HG03342 (cell line): ENCODE measurements at regions not wholly inside any gene's neighbourhood (a gene's known extent, or its start where the extent isn't known, plus 50 kb on each side); places are given as distances from the start of the nearest gene placed in this dataset.

Experiments
- ATAC-seq: cut with Tn5 transposase; IDR thresholded peaks from one replicate; pipeline ENCODE4 v1.9.1; 2021; ENCODE audit warnings: mild to moderate bottlenecking, moderate library complexity; ENCODE audit not compliant: unreplicated experiment

DNA sequence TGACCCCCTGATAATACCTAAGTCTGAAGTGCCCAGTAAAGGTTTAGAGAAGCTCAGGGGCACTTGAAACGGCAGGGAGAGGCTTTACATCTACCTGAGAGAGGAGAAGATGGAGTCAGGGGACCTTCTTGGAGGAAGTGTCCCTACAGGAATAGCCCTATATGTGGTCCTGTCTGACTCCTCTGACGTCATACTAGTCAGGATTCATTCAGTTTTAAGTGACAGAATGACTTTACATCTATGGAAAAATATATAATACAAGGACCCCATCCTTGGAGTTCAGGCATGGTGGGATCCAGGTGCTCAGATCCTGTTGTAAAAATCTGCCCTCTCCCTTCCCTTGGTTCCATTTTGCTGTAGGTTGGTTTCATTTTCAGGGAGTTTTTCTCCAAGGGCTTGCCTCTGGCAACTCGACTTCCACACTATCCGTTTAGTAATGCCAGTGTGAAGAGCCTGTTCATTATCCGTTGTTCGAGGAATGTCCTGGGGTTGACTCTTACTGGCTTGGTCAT is 205.6 kb downstream of the IRF8 start:
- no peak for ATAC-seq

DNA sequence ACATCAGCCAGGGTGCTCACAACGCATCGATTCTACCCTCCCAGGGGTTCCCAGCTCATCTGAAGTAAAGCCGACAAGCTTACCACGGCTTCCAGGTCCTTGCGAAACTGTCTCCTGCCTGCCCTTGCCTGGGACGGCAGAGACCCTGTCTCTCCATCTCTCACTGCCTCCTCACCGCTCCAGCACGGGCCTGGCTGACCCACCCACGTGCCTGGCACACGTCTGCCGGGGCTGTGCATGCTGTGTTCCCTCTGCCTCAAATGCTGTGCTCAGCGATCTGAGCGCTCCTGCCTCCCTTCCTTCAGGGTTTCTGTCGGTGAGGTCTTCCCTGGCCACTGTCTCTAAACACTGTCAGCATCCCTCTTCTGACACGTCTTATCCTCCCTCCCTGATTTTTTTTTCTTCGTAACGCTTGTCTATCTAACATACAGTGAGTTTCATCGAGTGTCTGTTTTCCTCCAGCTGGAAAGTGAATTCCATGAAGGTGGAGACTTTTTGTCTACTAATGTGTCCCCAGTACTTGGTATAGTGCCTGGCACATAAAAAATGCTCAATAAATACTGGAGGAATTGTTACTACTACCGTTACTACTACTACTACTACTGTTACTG is 208.4 kb downstream of the IRF8 start:
- ATAC-seq = no peak

DNA sequence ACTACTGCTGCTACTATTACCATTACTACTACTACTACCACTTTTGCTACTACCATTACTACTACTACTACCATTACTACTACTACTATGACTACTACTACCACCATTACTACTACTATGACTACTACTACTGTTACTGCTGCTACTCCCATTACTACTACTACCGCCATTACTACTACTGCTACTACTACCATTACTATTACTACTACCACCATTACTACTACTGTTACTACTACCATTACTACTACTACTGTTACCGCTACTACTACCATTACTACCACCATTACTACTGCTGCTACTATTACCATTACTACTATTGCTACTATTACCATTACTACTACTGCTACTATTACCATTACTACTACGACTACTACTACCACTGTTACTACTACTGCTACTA is 209.1 kb downstream of the IRF8 start:
- no peak for ATAC-seq

DNA sequence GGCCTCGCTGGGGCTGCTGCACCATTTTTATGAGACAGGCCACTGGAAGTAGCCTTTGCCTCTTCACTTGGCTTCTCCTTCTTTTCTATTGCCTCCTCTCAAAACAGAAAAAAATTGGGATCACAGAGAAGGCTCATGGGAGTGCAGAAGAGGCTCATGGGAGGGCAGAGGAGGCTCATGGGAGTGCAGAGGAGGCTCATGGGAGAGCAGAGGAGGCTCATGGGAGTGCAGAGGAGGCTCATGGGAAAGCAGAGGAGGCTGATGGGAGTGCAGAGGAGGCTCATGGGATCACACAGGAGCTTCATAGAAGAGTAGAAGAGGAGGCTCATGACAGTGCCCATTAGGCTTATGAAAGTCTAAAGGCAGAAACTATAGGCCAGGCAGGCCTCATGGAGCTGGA is 211.2 kb downstream of the IRF8 start:
- ATAC-seq = no peak

DNA sequence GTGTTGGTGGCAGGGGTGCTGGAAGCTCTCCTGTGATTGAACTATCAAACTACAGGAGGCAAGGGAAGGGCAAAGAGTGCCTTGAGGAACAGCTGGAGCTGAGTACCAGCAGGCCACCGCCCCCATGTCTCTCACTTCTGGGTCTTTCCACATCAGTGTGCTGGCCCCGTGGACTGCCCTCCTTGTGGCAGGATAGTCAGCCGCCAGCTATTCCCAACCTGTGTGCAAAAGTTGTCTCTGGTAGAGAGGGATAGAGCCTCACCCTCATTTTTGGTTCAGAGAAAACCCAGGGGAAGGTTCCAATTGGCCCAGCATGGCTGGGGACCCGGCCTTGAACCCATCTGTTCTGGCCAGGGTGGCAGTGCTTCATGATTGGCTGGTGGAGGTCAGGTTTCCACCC is 211.8 kb downstream of the IRF8 start:
- ATAC-seq = no peak

DNA sequence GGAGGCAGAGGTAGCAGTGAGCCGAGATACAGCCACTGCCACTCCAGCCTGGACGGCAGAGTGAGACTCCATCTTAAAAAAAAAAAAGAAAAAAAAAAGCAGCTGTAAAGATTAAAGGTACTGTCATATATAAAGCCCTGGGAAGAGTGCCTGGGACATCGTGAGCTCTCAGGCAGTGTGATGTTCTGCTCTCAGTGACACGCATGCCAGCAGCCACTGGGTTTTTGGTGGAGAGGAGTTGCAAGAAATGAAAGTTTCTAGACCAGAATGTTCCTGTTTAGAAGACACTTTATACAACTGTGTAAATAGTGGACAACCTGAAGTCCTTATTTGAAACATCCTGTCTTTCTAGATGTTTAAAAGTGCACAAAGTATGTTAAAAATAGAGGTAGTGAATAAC is 213.2 kb downstream of the IRF8 start:
- no peak for ATAC-seq

DNA sequence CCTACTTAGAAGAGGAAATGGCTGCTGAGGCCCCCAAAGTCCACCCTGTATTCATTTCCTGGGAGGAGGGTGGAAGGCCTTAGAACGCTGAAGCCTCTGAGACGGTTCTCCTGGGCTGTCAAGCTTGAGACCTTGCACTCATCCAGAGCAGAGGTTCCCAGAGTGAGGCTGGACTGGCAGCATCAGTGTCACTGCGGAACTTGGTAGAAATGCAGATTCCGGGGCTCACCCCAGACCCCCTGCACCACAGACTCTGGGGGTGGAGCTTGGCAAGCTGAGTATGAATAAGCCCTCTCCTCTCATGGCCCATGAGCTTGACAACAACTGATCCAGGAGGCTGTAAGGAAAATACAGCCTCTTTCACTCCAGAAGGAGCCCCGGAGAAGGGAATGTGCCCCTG is 218.3 kb downstream of the IRF8 start:
- ATAC-seq = no peak

DNA sequence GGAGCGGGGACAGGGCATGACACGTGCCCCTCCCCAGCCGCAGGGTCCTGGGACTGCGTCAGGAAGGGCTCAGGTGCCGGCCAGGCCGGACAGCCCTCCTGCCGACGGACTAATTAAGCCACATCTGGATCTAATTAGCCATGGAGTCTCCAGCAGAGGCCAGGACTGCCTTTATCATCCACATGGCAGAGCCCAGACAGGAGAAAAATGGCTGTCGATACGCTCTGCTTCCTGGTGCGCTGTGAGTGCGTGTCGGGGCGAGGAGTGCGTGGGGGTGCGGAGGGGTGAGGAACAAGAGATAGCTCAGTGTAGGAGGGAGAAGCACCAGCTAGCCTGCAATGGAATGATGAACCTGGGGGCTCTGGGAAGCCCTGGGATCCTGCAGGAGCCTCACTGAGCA is 218.8 kb downstream of the IRF8 start:
- ATAC-seq = no peak

DNA sequence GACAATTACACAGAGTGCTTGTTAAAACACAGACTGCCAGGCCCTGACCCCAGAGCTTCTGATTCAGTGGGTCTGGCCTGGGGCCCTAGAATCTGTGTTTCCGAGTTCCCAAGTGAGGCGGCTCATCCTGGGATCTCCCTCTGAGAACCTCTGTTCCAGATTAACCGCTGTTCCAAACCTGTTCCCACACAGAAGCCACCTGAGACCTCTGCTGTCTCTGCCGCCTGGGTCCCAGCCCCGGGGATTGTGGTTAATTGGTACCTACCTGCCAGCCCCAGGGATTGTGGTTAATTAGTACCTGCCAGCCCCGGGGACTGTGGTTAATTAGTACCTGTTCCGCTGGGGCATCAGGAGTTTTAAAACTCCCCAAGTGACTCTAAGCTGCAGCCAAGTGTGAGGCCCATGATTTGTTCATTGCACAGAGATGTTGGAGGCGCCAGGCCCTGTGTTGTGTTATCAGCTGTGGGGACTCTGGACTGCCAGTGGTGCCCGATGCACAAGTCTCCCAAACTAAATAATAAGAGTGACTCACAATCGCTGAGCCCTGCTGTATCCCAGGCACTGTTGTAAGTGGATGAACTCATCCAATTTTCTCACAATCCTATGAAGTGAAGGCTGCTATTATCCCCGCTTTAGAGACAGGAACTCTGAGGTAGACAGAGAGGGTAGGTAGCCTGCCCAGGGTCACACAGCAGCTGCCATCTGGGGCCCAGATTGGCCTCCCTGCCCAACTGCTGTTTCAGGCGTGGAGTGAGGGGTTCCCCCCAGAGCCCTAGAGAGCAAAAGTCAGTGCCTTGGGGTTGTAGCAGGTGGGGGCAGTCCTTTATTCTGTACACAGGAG is 219.7 kb downstream of the IRF8 start:
- no peak for ATAC-seq

DNA sequence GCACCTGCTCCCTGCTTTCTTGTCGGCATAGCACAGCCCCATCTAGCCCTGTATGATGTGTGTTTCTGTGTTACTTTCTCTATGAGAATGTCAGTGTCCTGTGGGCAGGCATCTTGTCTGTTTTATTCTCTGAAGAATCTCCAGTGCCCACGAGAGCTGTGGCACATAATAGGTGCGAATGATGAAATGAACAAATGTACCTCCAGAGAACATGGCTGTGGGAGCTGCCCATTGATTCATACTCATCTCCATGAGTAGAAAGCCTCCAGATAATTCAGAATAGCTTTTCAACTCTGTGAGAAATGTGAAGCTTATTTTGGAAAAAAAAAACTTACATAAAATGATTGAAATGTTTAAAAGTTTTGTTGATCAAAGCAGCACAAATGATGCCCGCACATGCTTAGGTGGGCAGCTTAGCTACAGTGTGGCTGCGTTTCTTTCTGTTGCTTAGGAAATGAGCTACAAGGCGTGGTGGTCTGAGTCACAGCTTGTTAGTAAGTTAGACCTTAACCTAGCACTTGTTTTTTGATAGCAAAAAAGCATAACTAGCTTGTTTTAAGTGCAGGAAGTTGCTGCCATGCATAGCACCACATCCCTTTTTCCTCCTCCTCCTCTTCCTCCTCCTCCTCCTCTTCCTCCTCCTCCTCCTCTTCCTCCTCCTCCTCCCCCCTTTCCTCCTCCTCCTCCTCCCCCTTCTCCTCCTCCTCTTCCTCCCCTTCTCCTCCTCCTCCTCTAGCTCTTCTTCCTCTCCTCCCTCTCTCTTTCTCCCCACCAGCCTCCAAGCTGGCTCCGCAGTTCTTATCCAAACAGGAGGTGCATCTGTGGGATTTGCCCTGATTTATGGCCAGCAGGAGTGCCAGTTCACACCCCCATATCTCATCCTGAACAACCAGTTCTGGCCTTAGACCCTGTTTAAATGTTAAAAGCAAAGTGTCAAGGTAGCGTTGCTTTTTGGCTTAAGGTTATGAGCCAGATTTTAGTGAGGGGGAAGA is 221.5 kb downstream of the IRF8 start:
- no peak for ATAC-seq

DNA sequence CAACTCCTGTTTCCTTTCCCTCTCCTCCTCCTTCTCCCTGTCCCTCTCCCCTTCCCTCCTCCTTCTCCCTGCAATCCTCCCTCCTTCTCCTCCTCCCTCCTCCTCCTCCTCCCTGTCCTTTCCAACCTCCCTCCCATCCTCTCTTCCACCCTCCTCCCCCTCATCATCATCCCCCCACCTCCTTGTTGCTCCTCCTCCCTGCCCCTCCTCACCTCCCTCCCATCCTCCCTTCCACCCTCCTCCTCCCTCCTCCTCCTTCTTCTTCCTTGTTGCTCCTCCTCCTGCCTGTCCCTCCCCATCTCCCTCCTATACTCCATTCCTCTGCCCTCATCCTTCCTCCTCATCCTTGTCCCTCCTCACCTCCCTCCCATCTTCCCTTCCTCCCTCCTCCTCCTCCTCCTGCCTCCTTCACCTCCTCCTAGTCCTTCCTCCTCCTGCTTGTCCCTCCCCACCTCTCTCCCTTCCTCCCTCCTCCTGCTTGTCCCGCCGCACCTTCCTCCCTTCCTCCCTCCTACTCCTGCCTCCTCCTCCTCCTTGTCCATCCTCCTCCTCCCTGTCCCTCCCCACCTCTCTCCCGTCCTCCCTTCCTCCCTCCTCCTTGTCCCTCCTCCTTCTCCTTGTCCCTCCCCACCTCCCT is 222.5 kb downstream of the IRF8 start:
- no peak for ATAC-seq

DNA sequence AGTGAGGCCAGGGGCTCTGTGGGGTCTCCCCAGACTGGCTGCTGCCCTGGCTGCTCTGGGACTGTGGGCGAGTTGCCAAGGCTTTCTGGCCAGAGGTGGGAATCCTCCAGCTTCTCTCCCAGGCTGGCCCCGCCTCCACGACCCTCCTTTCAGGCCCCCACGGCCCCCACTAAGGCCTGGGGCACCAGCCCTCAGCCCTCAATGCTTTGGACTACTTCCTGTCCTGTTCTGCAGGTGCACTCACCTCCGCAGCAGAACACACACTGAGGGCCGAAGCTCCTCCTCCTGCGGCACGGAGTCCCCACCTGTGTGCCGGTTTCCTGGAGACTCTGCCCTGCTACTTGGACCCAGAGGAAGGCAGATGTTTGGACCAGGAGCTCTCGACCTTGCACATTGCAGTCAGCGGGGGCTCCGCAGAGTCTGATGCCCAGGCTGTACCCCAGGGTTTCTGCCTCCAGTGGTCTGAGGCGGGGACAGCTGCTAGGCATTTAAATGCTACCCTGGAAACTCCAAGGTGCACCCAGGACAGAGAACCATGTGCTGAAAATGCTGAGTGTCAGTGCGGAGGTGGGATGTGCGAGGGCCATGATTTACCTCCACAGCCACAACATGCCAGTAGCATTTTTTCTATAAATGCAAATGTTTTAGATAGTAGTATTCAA is 223.8 kb downstream of the IRF8 start:
- ATAC-seq = no peak

DNA sequence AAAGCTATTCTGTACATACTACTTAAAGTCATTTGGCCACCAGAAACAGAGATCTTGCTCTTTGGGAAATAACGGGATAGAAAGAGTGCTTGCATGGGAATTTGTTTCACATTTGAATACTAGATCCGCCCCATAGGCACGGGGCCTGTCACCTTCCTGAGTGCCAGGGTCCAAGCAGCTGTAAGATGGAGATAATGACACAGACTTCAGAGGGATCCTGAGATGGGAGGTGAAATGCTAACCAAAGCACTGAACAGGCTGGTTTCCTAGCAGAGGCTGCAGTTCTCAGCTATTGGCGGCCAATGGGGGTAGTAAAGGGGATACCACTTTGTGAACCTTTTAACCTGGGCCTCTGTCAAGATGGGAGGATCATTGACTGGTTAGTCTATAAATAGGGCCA is 225.4 kb downstream of the IRF8 start:
- no peak for ATAC-seq

DNA sequence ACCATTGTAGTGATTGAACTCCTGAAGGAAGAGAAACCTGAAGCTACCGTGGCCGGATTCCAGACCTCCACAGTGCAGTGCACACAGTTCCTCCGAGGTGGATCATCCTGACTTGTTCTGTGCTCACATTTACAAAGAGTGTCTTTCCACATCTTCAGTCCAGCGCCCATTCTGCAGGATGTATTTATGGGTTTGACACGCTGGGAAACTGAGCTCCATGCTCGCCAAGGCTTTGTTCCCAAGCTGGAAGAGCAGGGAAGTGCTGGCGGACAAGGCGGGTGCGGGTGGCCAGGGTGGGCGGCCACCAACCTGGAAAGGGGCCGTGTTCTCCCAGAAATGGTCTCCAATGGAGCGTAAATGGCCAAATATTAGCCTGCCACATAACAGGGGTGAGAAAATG is 227.9 kb downstream of the IRF8 start:
- ATAC-seq = no peak

DNA sequence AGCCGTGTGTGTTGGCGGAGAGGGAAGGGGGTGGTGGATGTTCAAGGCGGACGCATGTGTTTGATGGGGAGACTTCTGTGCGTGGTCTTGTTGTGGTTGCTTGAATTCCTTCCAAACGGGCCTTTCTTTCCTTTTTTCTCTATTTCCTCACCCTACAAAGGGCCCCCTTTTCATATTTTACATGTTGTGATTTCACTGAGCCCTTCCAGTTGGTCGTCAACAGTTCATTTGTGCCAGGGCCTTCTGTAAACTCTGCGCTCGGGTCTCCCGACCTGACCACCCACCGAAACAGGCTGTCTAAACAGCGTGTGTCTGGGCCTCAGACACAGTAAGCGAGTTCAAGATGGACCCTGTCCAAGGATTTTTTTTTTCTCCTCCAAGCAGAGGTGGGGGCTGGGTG is 228.4 kb downstream of the IRF8 start:
- ATAC-seq = no peak

DNA sequence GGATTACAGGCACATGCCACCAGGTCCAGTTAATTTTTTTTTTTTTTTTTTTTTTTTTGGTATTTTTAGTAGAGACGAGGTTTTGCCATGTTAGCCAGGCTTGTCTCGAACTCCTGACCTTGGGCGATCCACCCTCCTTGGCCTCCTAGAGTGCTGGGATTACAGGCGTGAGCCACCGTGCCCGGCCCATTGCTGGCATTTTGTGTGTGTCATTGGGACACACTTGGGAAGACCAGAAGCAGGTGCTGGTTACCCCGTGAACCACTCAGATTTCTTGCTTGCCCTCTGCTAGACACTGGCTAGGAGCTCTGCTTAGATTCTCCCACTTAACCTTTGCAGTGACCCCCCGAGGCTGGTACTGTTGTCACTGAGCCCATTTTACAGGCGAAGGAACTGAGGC is 229.3 kb downstream of the IRF8 start:
- no peak for ATAC-seq

DNA sequence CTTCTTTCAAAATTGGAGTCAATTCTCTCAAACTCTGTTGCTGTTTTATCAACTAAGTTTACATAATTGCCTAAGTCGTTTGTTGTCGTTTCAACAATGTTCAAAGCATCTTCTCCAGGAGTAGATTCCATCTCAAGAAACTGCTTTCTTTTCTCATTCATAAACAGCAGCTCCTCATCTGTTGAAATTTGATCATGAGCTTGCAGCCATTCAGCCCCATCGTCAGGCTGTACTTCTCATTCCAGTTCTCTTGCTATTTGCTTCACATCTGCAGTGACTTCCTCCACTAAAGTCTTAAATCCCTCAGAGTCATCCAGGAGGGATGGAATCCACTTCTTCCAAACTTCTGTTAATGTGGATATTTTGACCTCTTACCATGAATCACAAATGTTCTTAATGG is 230.6 kb downstream of the IRF8 start:
- ATAC-seq = no peak

DNA sequence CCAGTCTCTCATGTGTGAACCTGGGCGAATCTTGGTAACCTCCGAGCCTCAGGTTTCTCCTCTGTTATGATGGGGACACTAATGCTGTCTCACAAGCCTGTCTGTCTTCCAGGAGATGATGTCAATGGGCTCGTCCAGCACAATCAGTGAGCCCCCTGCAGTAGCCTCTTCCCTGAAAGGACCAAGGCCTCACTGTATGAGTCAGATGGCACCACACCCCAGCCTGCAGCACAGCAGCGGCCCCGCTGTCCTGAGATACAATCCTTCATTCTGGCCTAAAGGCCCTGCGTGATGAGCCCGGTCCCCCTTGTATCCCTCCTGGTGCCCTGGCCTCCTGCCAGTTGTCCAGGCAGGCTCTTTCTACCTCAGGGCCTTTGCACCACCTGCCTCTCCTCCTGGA is 234.4 kb downstream of the IRF8 start:
- ATAC-seq = no peak

DNA sequence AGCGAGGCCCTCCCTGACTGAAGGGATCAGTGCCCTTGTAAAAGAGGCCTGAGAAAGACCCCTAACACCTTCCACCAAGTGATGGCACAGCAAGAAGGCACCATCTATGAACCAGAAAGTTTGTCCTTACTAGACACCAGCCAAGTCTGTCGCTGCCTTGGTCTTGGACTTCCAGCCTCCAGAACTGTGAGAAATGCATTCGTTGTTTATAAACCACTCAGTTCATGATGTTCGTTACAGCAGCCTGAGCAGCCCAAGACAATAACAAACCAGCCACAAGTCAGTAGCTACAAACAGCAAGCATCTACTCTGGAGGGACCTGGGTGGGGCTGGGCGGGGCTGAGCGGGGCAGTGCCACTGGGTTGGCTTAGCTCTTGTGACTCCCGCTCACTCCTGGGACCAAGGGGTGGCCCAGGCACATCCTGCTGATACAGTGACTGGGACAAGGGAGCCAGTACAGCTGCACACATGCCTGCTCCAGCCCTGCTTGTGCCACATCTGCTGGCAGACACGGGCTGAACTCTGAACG is 234.9 kb downstream of the IRF8 start:
- no peak for ATAC-seq

DNA sequence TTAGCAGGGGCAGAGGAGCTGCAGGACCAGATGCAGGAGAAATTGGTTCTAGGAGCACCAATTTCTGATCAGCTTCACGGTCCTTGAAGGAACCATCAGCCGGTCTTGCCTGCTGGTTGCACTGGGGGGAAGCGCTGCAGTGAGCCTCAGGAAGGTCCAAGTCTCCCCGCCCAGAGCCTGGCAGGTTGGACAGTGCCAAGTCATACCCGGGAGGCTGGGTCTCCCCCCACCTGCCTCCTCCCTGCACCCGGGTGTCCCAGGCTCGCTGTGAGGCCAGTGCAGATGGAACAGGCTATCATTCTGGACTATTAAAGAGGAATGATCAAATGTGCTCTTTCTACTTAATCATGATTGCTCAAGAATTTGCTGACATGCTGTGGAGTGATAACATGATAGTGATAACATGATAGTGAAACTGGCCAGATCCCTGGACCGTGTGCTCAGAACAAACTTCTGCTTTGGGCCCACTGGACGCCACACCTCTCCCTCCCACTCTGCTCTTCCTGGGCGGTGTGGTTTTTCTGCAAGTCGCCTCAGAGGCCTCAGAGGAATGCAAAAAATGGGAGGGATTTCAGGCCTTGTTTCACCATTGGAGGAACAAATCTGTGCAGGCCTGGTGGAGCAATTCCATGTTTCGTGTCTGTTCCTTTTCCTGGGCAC is 236.0 kb downstream of the IRF8 start:
- no peak for ATAC-seq
